ENCODE measurements at regions not wholly inside any gene's neighbourhood (a gene's known extent, or its start where the extent isn't known, plus 50 kb on each side); places are given as distances from the start of the nearest gene placed in this dataset.

GRCh38 chr3:189512821-189513220, 118.4 kb upstream of the TP63 start:
- Histone ChIP-seq H3K9me3 (peaks cover 0 to 11% (median 0%) of the 10 kb centered on the region in 3 donors), H3K27me3 (no peaks in the 10 kb centered on the region), H3K36me3 (no peaks in the 10 kb centered on the region), H3K4me3 (no peak overlapping the region), H3K4me1 (peaks cover 0 to 11% (median 0%) of the 10 kb centered on the region in 3 donors), H3K27ac (no peak overlapping the region)
- TF ChIP-seq CTCF (IDR thresholded peaks at IDR 0.05) (no peak), POLR2AphosphoS5 (IDR thresholded peaks at IDR 0.05) (no peak), POLR2A (IDR thresholded peaks at IDR 0.05) (no peak), EP300 (IDR thresholded peaks at IDR 0.05) (no peak)
- no peak for ATAC-seq

DNA sequence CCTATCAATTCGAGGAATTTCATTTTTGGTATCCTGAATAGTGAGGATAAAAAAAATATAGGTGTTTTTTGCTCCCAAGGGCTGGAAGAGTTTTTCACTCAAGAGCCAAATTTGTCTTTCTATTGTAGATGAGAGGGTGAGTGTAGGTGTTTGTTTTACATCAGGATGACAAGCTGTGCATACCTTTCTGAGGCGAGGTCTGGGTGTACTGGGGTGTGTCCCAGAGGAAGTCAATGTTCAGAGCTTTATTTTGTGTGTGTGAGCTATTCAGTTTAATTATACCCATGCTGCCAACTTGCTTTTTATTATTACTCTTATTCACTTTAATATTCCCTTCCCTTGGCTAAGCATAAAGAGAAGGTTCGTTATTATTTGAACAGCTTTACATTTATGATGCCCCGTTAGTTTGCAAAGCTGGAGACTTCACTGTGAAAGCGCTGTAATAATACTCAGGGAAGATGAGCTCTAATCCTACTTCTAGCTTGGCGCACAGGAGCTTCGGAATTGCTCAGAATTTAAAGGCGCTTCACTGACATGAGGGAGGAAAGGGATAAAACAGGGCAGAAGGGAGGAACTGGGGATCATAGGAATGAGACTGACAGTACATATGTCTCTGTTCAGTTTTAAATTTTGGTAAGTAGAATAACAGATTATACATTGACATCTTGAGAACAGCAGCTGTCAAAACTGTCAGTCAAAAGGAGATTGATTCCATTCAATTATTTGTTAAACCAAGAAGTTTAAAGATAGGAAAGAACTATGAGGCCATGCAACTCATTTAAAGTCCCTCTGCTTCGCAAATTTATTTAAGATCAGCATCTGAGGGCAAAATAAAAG, 117.7 kb upstream of the TP63 start:
- ATAC-seq: no peak
- Histone ChIP-seq H3K36me3 (no peaks in the 10 kb centered on the region), H3K4me3 (no peak overlapping the region), H3K27me3 (no peaks in the 10 kb centered on the region), H3K9me3 (peaks cover 0 to 17% (median 0%) of the 10 kb centered on the region in 3 donors), H3K4me1 (peaks cover 0 to 10% (median 0%) of the 10 kb centered on the region in 3 donors), H3K27ac (no peak overlapping the region)
- 62 to 86% methylated on average over 7 to 8 of the region's 9 CpGs for WGBS, 2 donors (ENCODE audit: low coverage in 1 of 2)
- no peak for TF ChIP-seq POLR2A (IDR thresholded peaks at IDR 0.05)
- no peak for TF ChIP-seq CTCF (IDR thresholded peaks at IDR 0.05)
- TF ChIP-seq POLR2AphosphoS5 (IDR thresholded peaks at IDR 0.05): no peak

DNA sequence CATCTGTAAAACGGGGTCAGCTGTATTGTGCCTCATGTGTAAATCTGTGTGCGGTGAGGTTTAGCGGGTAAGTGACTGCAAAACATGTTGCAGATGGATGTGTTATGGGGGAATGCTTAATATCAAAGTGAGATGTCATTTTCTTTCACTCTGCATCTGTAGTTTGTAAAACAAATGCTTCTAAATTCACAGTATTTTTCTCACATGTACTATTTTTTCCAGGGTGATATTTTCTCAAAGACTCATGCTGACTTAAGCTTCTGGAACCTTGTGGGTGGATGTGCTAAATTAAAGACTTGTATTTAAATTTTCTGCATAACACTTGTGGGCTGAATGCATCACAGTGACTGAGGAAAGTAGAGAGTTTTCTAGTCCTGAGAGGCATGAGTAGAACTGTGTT, 115.2 kb upstream of the TP63 start:
- Histone ChIP-seq H3K27me3 (no peaks in the 10 kb centered on the region), H3K4me1 (no peaks in the 10 kb centered on the region), H3K27ac (no peak overlapping the region), H3K4me3 (no peak overlapping the region), H3K9me3 (peaks cover 0 to 23% (median 0%) of the 10 kb centered on the region in 3 donors), H3K36me3 (no peaks in the 10 kb centered on the region)
- TF ChIP-seq POLR2A (IDR thresholded peaks at IDR 0.05) (no peak), POLR2AphosphoS5 (IDR thresholded peaks at IDR 0.05) (no peak), CTCF (IDR thresholded peaks at IDR 0.05) (no peak), EP300 (IDR thresholded peaks at IDR 0.05) (no peak)
- 35 to 75% methylated on average over 3 of the region's 3 CpGs for WGBS, 2 donors (ENCODE audit: low coverage in 1 of 2)
- ATAC-seq: no peak

- no peak for ATAC-seq
- Histone ChIP-seq H3K9me3 (peaks cover 0 to 23% (median 0%) of the 10 kb centered on the region in 3 donors), H3K27me3 (no peaks in the 10 kb centered on the region), H3K36me3 (no peaks in the 10 kb centered on the region), H3K27ac (no peak overlapping the region), H3K4me1 (no peaks in the 10 kb centered on the region), H3K4me3 (no peak overlapping the region)
- no CpG with 5 or more reads among the region's 1 CpG for WGBS, 2 donors (ENCODE audit: low coverage in 1 of 2)
- no peak for TF ChIP-seq EP300 (IDR thresholded peaks at IDR 0.05)
- TF ChIP-seq POLR2AphosphoS5 (IDR thresholded peaks at IDR 0.05): no peak
- no peak for TF ChIP-seq CTCF (IDR thresholded peaks at IDR 0.05)
- no peak for TF ChIP-seq POLR2A (IDR thresholded peaks at IDR 0.05)
These were observed 113.2 kb upstream of the TP63 start for GRCh38 chr3:189517981-189518380.

- peaks cover 0 to 26% (median 0%) of the 10 kb centered on the region in 3 donors for H3K9me3 ChIP-seq
- no peak overlapping the region for H3K27ac ChIP-seq
- H3K4me1 ChIP-seq: no peaks in the 10 kb centered on the region
- TF ChIP-seq CTCF (IDR thresholded peaks at IDR 0.05) (no peak), EP300 (IDR thresholded peaks at IDR 0.05) (no peak), POLR2A (IDR thresholded peaks at IDR 0.05) (no peak), POLR2AphosphoS5 (IDR thresholded peaks at IDR 0.05) (no peak)
- no peaks in the 10 kb centered on the region for H3K27me3 ChIP-seq
- H3K36me3 ChIP-seq: no peaks in the 10 kb centered on the region
- ATAC-seq: no peak
- H3K4me3 ChIP-seq: no peak overlapping the region
These were observed 111.7 kb upstream of the TP63 start for GRCh38 chr3:189519458-189519857.

Measured in gastroesophageal sphincter (tissue), 4 donors.